ENCODE measurements at regions not wholly inside any gene's neighbourhood (a gene's known extent, or its start where the extent isn't known, plus 50 kb on each side); places are given as distances from the start of the nearest gene placed in this dataset.

GRCh38 chr12:71223139-71223538, 65.3 kb upstream of the TSPAN8 start:
- ATAC-seq (no peak), DNase-seq (no peak)
- no peaks in the 10 kb centered on the region for H3K36me3 ChIP-seq
- peaks cover 0 to 3% (median 0%) of the 10 kb centered on the region in 12 donors for H3K4me1 ChIP-seq
- no peak overlapping the region for H3K4me3 ChIP-seq
- no peak for TF ChIP-seq POLR2A (IDR thresholded peaks at IDR 0.05)
- TF ChIP-seq CTCF (IDR thresholded peaks at IDR 0.05), result no peak
- H3K9me3 ChIP-seq, result no peaks in the 10 kb centered on the region
- no peak overlapping the region for H3K27ac ChIP-seq
- intact Hi-C loops (cut with DNase I), result no loop called here
- H3K27me3 ChIP-seq, result peaks cover 0 to 5% (median 0%) of the 10 kb centered on the region in 9 donors

- Histone ChIP-seq H3K4me1 (peaks cover 0 to 3% (median 0%) of the 10 kb centered on the region in 12 donors), H3K9me3 (no peaks in the 10 kb centered on the region), H3K36me3 (no peaks in the 10 kb centered on the region), H3K4me3 (no peak overlapping the region), H3K27ac (no peak overlapping the region), H3K27me3 (peaks cover 0 to 5% (median 0%) of the 10 kb centered on the region in 9 donors)
- intact Hi-C loops (cut with DNase I), result no loop called here
- DNase-seq (no peak), ATAC-seq (no peak)
- TF ChIP-seq POLR2A (IDR thresholded peaks at IDR 0.05) (no peak), CTCF (IDR thresholded peaks at IDR 0.05) (no peak)
- 86 to 92% (median 90%) methylated on average over 4 of the region's 4 CpGs for WGBS, 4 donors
Observed at GRCh38 chr12:71222436-71222835, 64.6 kb upstream of the TSPAN8 start.

- TF ChIP-seq POLR2A (IDR thresholded peaks at IDR 0.05) (no peak), CTCF (IDR thresholded peaks at IDR 0.05) (no peak)
- ATAC-seq, result peak in 1 of 4 donors; percentile 43
- intact Hi-C loops (cut with DNase I), result no loop called here
- no peaks in the 10 kb centered on the region for H3K9me3 ChIP-seq
- peak in 2 of 5 donors; percentile 26 to 39 for DNase-seq
- peaks cover 0 to 5% (median 0%) of the 10 kb centered on the region in 9 donors for H3K27me3 ChIP-seq
- H3K27ac ChIP-seq, result no peak overlapping the region
- whole genome bisulfite sequencing, 4 donors, result 50 to 62% (median 54%) methylated on average over 3 of the region's 3 CpGs
- no peaks in the 10 kb centered on the region for H3K36me3 ChIP-seq
- peaks cover 0 to 3% (median 0%) of the 10 kb centered on the region in 12 donors for H3K4me1 ChIP-seq
- no peak overlapping the region for H3K4me3 ChIP-seq
Observed at GRCh38 chr12:71220260-71220659, 62.5 kb upstream of the TSPAN8 start.

- no peak overlapping the region for H3K4me3 ChIP-seq
- H3K4me1 ChIP-seq, result peaks cover 0 to 3% (median 0%) of the 10 kb centered on the region in 12 donors
- ATAC-seq, result no peak
- H3K36me3 ChIP-seq, result no peaks in the 10 kb centered on the region
- TF ChIP-seq CTCF (IDR thresholded peaks at IDR 0.05), result no peak
- no peak for TF ChIP-seq POLR2A (IDR thresholded peaks at IDR 0.05)
- no peak for DNase-seq
- no peak overlapping the region for H3K27ac ChIP-seq
- peaks cover 0 to 5% (median 0%) of the 10 kb centered on the region in 9 donors for H3K27me3 ChIP-seq
- no peaks in the 10 kb centered on the region for H3K9me3 ChIP-seq
- intact Hi-C loops (cut with DNase I), result no loop called here
- WGBS, 4 donors, result 45 to 59% (median 51%) methylated on average over 3 of the region's 3 CpGs
Observed at GRCh38 chr12:71219224-71219623, 61.4 kb upstream of the TSPAN8 start.
